Caco-2 (cell line): ENCODE measurements at regions not wholly inside any gene's neighbourhood (a gene's known extent, or its start where the extent isn't known, plus 50 kb on each side); places are given as distances from the start of the nearest gene placed in this dataset.

ENCODE experiments used
- BruUV-seq: library from RNA; stranded (reverse); fragments of 400-500 nt; replicated peaks from 2 replicates; lab custom pipeline; 2021; lab: Mats Ljungman, UMichigan
- CTCF ChIA-PET: fragments of 300-600 bp; sonication (Branson Sonifier 250); formaldehyde crosslinking; loops from one replicate; lab custom pipeline; 2022; ENCODE audit warnings: antibody characterized with exemption; lab: Charles Lee
- POLR2A ChIA-PET: fragments of 300-600 bp; sonication (Branson Sonifier 250); formaldehyde crosslinking; loops from one replicate; lab custom pipeline; 2022; ENCODE audit warnings: antibody characterized with exemption; lab: Charles Lee
- DNase-seq, 2 experiments: peaks; one replicate each; pipeline versions ENCODE4 v3.0.0 to v3.0.0-alpha.2; 2020 to 2022
- H3K27me3 ChIP-seq: replicated peaks from 2 replicates; pipeline ENCODE4 v1.6.0; 2011; ENCODE audit warnings: low read length; ENCODE audit not compliant: control insufficient read depth, insufficient read depth
- H3K36me3 ChIP-seq: 2 replicates; pipeline ENCODE4 v1.5.1; 2011; ENCODE audit warnings: low read length; ENCODE audit not compliant: control insufficient read depth, insufficient read depth
- H3K4me1 ChIP-seq: fragments of 250-450 bp; sonication (Bioruptor Pico); 2 replicates; pipeline ENCODE4 v1.5.1; 2020; ENCODE audit warnings: mild to moderate bottlenecking
- H3K4me3 ChIP-seq: 2 replicates; pipeline ENCODE4 v1.5.1; 2011; ENCODE audit warnings: low read depth, mild to moderate bottlenecking, control low read depth, low read length
- H3K9me3 ChIP-seq: fragments of 250-450 bp; sonication (Bioruptor Pico); 2 replicates; pipeline ENCODE4 v1.5.1; 2020; ENCODE audit warnings: mild to moderate bottlenecking, moderate library complexity
- H3K27ac Mint-ChIP-seq: one replicate; pipeline ENCODE4 v1.8.0; 2022; ENCODE audit warnings: mixed read lengths; ENCODE audit not compliant: unreplicated experiment
- H3K27me3 Mint-ChIP-seq: one replicate; pipeline ENCODE4 v1.8.0; 2022; ENCODE audit warnings: mixed read lengths; ENCODE audit not compliant: insufficient read depth, unreplicated experiment
- H3K36me3 Mint-ChIP-seq: one replicate; pipeline ENCODE4 v1.8.0; 2022; ENCODE audit warnings: mild to moderate bottlenecking, mixed read lengths; ENCODE audit not compliant: insufficient read depth, unreplicated experiment
- H3K4me1 Mint-ChIP-seq: one replicate; pipeline ENCODE4 v1.8.0; 2022; ENCODE audit warnings: low read depth, mixed read lengths; ENCODE audit not compliant: unreplicated experiment
- H3K4me3 Mint-ChIP-seq: one replicate; pipeline ENCODE4 v1.8.0; 2022; ENCODE audit warnings: mild to moderate bottlenecking, moderate library complexity, mixed read lengths; ENCODE audit not compliant: unreplicated experiment
- H3K9me3 Mint-ChIP-seq: one replicate; pipeline ENCODE4 v1.8.0; 2022; ENCODE audit warnings: mixed read lengths; ENCODE audit not compliant: unreplicated experiment
- CTCF ChIP-seq, 2 experiments: fragments of 200-600 bp in 1 of 2; IDR thresholded peaks; 1 replicate in 1 of 2; 2 replicates in 1 of 2; pipeline versions ENCODE4 v1.5.1 to v1.8.0; 2011 to 2022; ENCODE audit warnings: antibody characterized with exemption in 1 of 2, control low read depth in 1 of 2, inconsistent platforms in 1 of 2, low read depth in 1 of 2, low read length in 1 of 2, mild to moderate bottlenecking in 1 of 2, moderate library complexity in 1 of 2; ENCODE audit not compliant: insufficient read depth in 1 of 2, severe bottlenecking in 1 of 2, unreplicated experiment in 1 of 2
- intact Hi-C: fragments of 100-400 bp; cut with micrococcal nuclease; formaldehyde crosslinking; loops from one replicate; pipeline ENCODE4 v1.10.0; 2022; ENCODE audit not compliant: unreplicated experiment

GRCh38 chr22:27380855-27381254 is 420.7 kb downstream of the MN1 start:
- ChIA-PET POLR2A (no interaction called here), CTCF (no interaction called here)
- Mint-ChIP-seq H3K9me3 (no peaks in the 10 kb centered on the region), H3K4me3 (no peak overlapping the region), H3K27me3 (peaks cover 24% of the 10 kb centered on the region), H3K36me3 (no peaks in the 10 kb centered on the region), H3K27ac (no peak overlapping the region), H3K4me1 (no peaks in the 10 kb centered on the region)
- no TSS peak for BruUV-seq
- no peaks in the 10 kb centered on the region for H3K9me3 ChIP-seq
- H3K4me1 ChIP-seq = no peaks in the 10 kb centered on the region
- no peaks in the 10 kb centered on the region; the same call in none of the 2 replicates for H3K27me3 ChIP-seq
- no peak for TF ChIP-seq CTCF (IDR thresholded peaks at IDR 0.05; ENCODE audit: insufficient read depth in 1 of 2, low read depth in 1 of 2, low read length in 1 of 2, severe bottlenecking in 1 of 2, unreplicated experiment in 1 of 2)
- H3K4me3 ChIP-seq = no peak overlapping the region
- intact Hi-C loops = no loop called here
- no peaks in the 10 kb centered on the region for H3K36me3 ChIP-seq
- no peak for DNase-seq

- DNase-seq = no peak
- H3K36me3 ChIP-seq = no peaks in the 10 kb centered on the region
- no peaks in the 10 kb centered on the region for H3K4me1 ChIP-seq
- Mint-ChIP-seq H3K36me3 (no peaks in the 10 kb centered on the region), H3K27ac (no peak overlapping the region), H3K4me3 (no peak overlapping the region), H3K9me3 (no peaks in the 10 kb centered on the region), H3K27me3 (peaks cover 24% of the 10 kb centered on the region), H3K4me1 (no peaks in the 10 kb centered on the region)
- ChIA-PET POLR2A (no interaction called here), CTCF (interaction anchor here (0.7 kb wide), 1 partner anchor 156 kb away, joined by 3 read pairs; no protein-coding TSS in a partner anchor)
- H3K4me3 ChIP-seq = no peak overlapping the region
- intact Hi-C loops = no loop called here
- TF ChIP-seq CTCF (IDR thresholded peaks at IDR 0.05; ENCODE audit: insufficient read depth in 1 of 2, low read depth in 1 of 2, low read length in 1 of 2, severe bottlenecking in 1 of 2, unreplicated experiment in 1 of 2) = no peak
- BruUV-seq = no TSS peak
- H3K27me3 ChIP-seq = no peaks in the 10 kb centered on the region; the same call in none of the 2 replicates
- H3K9me3 ChIP-seq = no peaks in the 10 kb centered on the region
Observed at GRCh38 chr22:27381552-27381951, 420.0 kb downstream of the MN1 start.

- no peak overlapping the region for H3K4me3 Mint-ChIP-seq
- H3K4me1 Mint-ChIP-seq = no peaks in the 10 kb centered on the region
- H3K27ac Mint-ChIP-seq = no peak overlapping the region
- no peaks in the 10 kb centered on the region for H3K4me1 ChIP-seq
- H3K27me3 ChIP-seq = no peaks in the 10 kb centered on the region; the same call in none of the 2 replicates
- DNase-seq = no peak
- CTCF ChIA-PET = interaction anchor here (0.7 kb wide), 1 partner anchor 155 kb away, joined by 3 read pairs; no protein-coding TSS in a partner anchor
- H3K36me3 Mint-ChIP-seq = no peaks in the 10 kb centered on the region
- no peaks in the 10 kb centered on the region for H3K36me3 ChIP-seq
- H3K9me3 Mint-ChIP-seq = no peaks in the 10 kb centered on the region
- no peak overlapping the region for H3K4me3 ChIP-seq
- no TSS peak for BruUV-seq
- intact Hi-C loops = no loop called here
- peaks cover 24% of the 10 kb centered on the region for H3K27me3 Mint-ChIP-seq
- no peaks in the 10 kb centered on the region for H3K9me3 ChIP-seq
- TF ChIP-seq CTCF (IDR thresholded peaks at IDR 0.05; ENCODE audit: insufficient read depth in 1 of 2, low read depth in 1 of 2, low read length in 1 of 2, severe bottlenecking in 1 of 2, unreplicated experiment in 1 of 2) = no peak
- POLR2A ChIA-PET = no interaction called here
Observed at GRCh38 chr22:27381960-27382742, 419.4 kb downstream of the MN1 start.
